HL-60 (cell line): ENCODE measurements at regions not wholly inside any gene's neighbourhood (a gene's known extent, or its start where the extent isn't known, plus 50 kb on each side); places are given as distances from the start of the nearest gene placed in this dataset.

ENCODE experiments used
- CTCF ChIP-seq: IDR thresholded peaks from one replicate; pipeline ENCODE4 v1.5.1; 2011; ENCODE audit warnings: low read length, control low read depth, inconsistent platforms; ENCODE audit not compliant: insufficient read depth
- GABPA ChIP-seq: IDR thresholded peaks from 2 replicates; pipeline ENCODE4 v1.6.1; 2012; ENCODE audit warnings: low read depth
- REST ChIP-seq: IDR thresholded peaks from 2 replicates; pipeline ENCODE4 v1.6.1; 2012; ENCODE audit warnings: low read depth; ENCODE audit not compliant: insufficient replicate concordance
- SPI1 ChIP-seq: IDR thresholded peaks from 2 replicates; pipeline ENCODE4 v1.6.1; 2012; ENCODE audit warnings: low read depth, mild to moderate bottlenecking, borderline replicate concordance

GRCh38 chr4:84392951-84393590 is 106.0 kb downstream of the NKX6-1 start:
- TF ChIP-seq CTCF (no peak), SPI1 (no peak), REST (no peak), GABPA (no peak)
